Activated CD4-positive, alpha-beta T cell treated with anti-CD3 and anti-CD28 coated beads for 36 hours (primary cell): ENCODE measurements at regions not wholly inside any gene's neighbourhood (a gene's known extent, or its start where the extent isn't known, plus 50 kb on each side); places are given as distances from the start of the nearest gene placed in this dataset.
"Not testable (repeated sequence)": the region's sequence is repeated elsewhere in the genome, so short reads cannot be mapped to it uniquely, and the experiment has no call there.

ENCODE experiments used
- ATAC-seq: fragments of 200-7000 bp; cut with Tn5 transposase; one replicate; pipeline ENCODE4 v1.10.0; 2021; ENCODE audit warnings: mild to moderate bottlenecking, moderate library complexity
- CTCF ChIA-PET: fragments of 350-600 bp; sonication (Branson Sonifier 250); formaldehyde crosslinking; loops from one replicate; lab custom pipeline; 2021; ENCODE audit warnings: antibody characterized with exemption; lab: Charles Lee
- POLR2A ChIA-PET: fragments of 350-600 bp; sonication (Branson Sonifier 250); formaldehyde crosslinking; loops from one replicate; lab custom pipeline; 2021; ENCODE audit warnings: antibody characterized with exemption, inconsistent platforms; lab: Charles Lee
- DNase-seq: peaks from one replicate; pipeline ENCODE4 v3.0.0-alpha.2; 2020
- H3K27ac Mint-ChIP-seq: one replicate; pipeline ENCODE4 v1.8.0; 2021; ENCODE audit warnings: mixed read lengths
- H3K27me3 Mint-ChIP-seq: one replicate; pipeline ENCODE4 v1.8.0; 2021; ENCODE audit warnings: mixed read lengths
- H3K36me3 Mint-ChIP-seq: one replicate; pipeline ENCODE4 v1.8.0; 2021; ENCODE audit warnings: low read depth, mixed read lengths
- H3K4me1 Mint-ChIP-seq: one replicate; pipeline ENCODE4 v1.8.0; 2021; ENCODE audit warnings: mixed read lengths
- H3K4me3 Mint-ChIP-seq: one replicate; pipeline ENCODE4 v1.8.0; 2021; ENCODE audit warnings: mild to moderate bottlenecking, moderate library complexity, mixed read lengths
- H3K9me3 Mint-ChIP-seq: one replicate; pipeline ENCODE4 v1.8.0; 2021; ENCODE audit warnings: low read depth, mixed read lengths
- intact Hi-C, 2 experiments: fragments of 100-400 bp; cut with DNase I in 1 of 2; cut with micrococcal nuclease in 1 of 2; formaldehyde crosslinking; loops; one replicate each; pipeline versions ENCODE4 v1.14.2 to v1.15.1; 2022 to 2024; cut with DNase I, micrococcal nuclease

GRCh38 chr18:1083675-1084074 lies 179.0 kb downstream of the ADCYAP1 start:
- POLR2A ChIA-PET = not testable (repeated sequence)

DNA sequence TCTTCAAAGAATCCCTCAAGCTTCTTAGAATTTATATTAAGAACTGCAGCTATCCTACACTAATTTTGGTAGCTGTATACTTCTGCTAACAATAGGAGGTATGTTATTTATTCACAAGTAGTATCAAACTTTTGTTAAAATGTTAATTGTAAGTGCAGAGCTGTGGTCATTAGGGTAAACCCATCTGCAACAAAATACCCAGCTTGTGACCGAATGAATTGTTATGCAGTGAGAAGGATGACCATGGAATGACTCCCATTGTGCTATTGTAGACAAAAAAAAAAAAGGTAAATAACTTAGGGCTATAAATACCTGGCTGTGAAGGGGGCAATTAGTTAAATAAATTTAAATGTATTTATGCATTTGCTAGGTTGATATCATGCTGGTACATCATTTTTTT lies 186.1 kb downstream of the ADCYAP1 start:
- intact Hi-C loops = no loop called here
- CTCF ChIA-PET = no interaction called here
- ATAC-seq = no peak

More at GRCh38 chr18:1083675-1084074, 179.0 kb downstream of the ADCYAP1 start:
- H3K4me3 Mint-ChIP-seq, H3K27me3 Mint-ChIP-seq, ATAC-seq, H3K36me3 Mint-ChIP-seq, intact Hi-C loops, H3K27ac Mint-ChIP-seq, DNase-seq, CTCF ChIA-PET, H3K4me1 Mint-ChIP-seq: not testable (repeated sequence)
- peaks cover 12% of the 10 kb centered on the region for H3K9me3 Mint-ChIP-seq

GRCh38 chr18:1092228-1092627 lies 187.6 kb downstream of the ADCYAP1 start:
- Mint-ChIP-seq H3K27me3 (no peaks in the 10 kb centered on the region), H3K36me3 (no peaks in the 10 kb centered on the region), H3K4me1 (no peaks in the 10 kb centered on the region), H3K4me3 (no peak overlapping the region), H3K9me3 (peaks cover 9% of the 10 kb centered on the region), H3K27ac (no peak overlapping the region)
- DNase-seq (no peak), ATAC-seq (no peak)
- intact Hi-C loops = no loop called here
- CTCF ChIA-PET = interaction anchor here (0.6 kb wide), 1 partner anchor 103 kb away, joined by 3 read pairs; no protein-coding TSS in a partner anchor
- POLR2A ChIA-PET = no interaction called here

More for the DNA sequence above, 186.1 kb downstream of the ADCYAP1 start:
- H3K9me3 Mint-ChIP-seq = peaks cover 14% of the 10 kb centered on the region
- H3K27me3 Mint-ChIP-seq = no peaks in the 10 kb centered on the region
- H3K4me3 Mint-ChIP-seq = no peak overlapping the region
- DNase-seq = no peak
- H3K4me1 Mint-ChIP-seq = no peaks in the 10 kb centered on the region
- POLR2A ChIA-PET = no interaction called here
- no peaks in the 10 kb centered on the region for H3K36me3 Mint-ChIP-seq
- H3K27ac Mint-ChIP-seq = no peak overlapping the region

DNA sequence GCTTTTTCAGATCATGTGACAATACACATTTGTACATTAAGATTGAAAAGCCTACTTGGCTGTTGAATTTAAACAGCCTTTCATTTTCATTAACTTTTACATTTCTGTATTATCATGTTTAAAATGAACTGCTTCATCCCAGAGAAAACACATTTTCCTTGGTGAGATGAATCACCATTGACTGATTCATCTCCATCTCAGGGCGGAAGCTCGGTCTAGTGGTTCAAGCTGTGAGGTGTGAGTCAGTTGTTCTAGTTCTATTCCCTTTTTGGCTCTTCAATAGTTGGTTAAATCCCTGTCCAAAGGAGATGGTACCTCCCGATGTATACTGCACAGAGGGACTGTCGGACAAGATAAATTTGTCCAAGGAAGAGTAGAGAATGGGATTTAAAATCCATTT lies 189.7 kb downstream of the ADCYAP1 start:
- Mint-ChIP-seq H3K36me3 (no peaks in the 10 kb centered on the region), H3K9me3 (peaks cover 12% of the 10 kb centered on the region), H3K27ac (no peak overlapping the region), H3K4me1 (no peaks in the 10 kb centered on the region), H3K27me3 (no peaks in the 10 kb centered on the region), H3K4me3 (no peak overlapping the region)
- DNase-seq = no peak
- ChIA-PET POLR2A (no interaction called here), CTCF (no interaction called here)
- intact Hi-C loops = no loop called here
- ATAC-seq = no peak

DNA sequence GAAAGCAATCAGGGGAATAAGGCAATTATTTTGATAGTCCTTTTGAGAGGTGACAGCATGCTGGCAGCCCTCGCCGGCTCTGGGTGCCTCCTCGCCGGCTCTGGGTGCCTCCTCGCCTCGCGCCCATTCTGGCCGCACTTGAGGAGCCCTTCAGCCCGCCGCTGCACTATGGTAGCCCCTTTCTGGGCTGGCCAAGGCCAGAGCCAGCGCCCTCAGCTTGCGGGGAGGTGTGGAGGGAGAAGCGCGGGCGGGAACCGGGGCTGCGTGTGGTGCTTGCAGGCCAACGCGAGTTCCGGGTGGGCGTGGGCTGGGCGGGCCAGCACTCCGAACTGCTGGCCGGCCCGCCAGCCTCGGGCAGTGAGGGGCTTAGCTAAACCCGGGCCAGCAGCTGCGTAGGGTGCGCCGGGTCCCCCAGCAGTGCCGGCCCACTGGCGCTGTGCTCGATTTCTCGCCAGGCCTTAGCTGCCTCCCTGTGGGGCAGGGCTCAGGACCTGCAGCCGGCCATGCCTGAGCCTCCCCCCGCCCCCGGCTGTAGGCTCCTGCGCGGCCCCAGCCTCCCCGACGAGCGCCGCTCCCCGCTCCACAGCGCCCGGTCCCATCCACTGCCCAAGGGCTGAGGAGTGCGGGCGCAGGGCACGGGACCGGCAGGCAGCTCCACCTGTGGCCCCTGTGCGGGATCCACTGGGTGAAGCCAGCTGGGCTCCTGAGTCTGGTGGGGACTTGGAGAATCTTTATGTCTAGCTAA lies 193.5 kb downstream of the ADCYAP1 start:
- intact Hi-C loops = not testable (repeated sequence)

DNA sequence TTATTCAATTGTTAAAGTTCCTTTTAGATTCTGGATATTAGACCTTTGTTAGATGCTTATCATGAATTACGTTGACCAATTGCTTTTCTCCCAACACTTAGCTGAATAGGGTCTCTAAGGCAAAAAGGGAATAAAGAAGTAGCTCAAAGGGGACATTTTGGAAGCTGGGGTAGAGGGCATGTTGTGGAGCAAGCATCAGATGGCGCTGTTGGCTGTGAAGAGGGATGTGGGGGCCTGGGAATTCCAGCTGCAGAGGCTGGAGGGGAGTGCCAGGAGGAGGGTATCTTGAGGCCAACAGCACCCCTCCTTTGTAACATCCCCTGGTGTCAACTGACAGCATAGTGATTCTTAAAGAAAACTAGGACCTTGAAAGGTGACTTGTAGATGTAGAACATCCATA lies 198.2 kb downstream of the ADCYAP1 start:
- no peak overlapping the region for H3K4me3 Mint-ChIP-seq
- POLR2A ChIA-PET = no interaction called here
- H3K27ac Mint-ChIP-seq = no peak overlapping the region
- no peaks in the 10 kb centered on the region for H3K4me1 Mint-ChIP-seq
- no peaks in the 10 kb centered on the region for H3K27me3 Mint-ChIP-seq
- DNase-seq (no peak), ATAC-seq (no peak)
- H3K36me3 Mint-ChIP-seq = no peaks in the 10 kb centered on the region
- peaks cover 2% of the 10 kb centered on the region for H3K9me3 Mint-ChIP-seq
- intact Hi-C loops = no loop called here
- CTCF ChIA-PET = no interaction called here

More for the DNA sequence above, 193.5 kb downstream of the ADCYAP1 start:
- POLR2A ChIA-PET, H3K4me1 Mint-ChIP-seq, H3K27me3 Mint-ChIP-seq, H3K36me3 Mint-ChIP-seq, ATAC-seq, H3K4me3 Mint-ChIP-seq, H3K9me3 Mint-ChIP-seq, CTCF ChIA-PET, H3K27ac Mint-ChIP-seq, DNase-seq: not testable (repeated sequence)

GRCh38 chr18:1103537-1103936 lies 198.9 kb downstream of the ADCYAP1 start:
- H3K27me3 Mint-ChIP-seq = no peaks in the 10 kb centered on the region
- no peak overlapping the region for H3K4me3 Mint-ChIP-seq
- POLR2A ChIA-PET = no interaction called here
- intact Hi-C loops = no loop called here
- peaks cover 2% of the 10 kb centered on the region for H3K9me3 Mint-ChIP-seq
- no peaks in the 10 kb centered on the region for H3K36me3 Mint-ChIP-seq
- ATAC-seq (no peak), DNase-seq (no peak)
- no peaks in the 10 kb centered on the region for H3K4me1 Mint-ChIP-seq
- CTCF ChIA-PET = no interaction called here
- H3K27ac Mint-ChIP-seq = no peak overlapping the region

- DNase-seq (no peak), ATAC-seq (no peak)
- intact Hi-C loops = no loop called here
- Mint-ChIP-seq H3K27ac (no peak overlapping the region), H3K36me3 (no peaks in the 10 kb centered on the region), H3K4me1 (no peaks in the 10 kb centered on the region), H3K27me3 (no peaks in the 10 kb centered on the region), H3K9me3 (peaks cover 2% of the 10 kb centered on the region), H3K4me3 (no peak overlapping the region)
- POLR2A ChIA-PET = no interaction called here
- CTCF ChIA-PET = no interaction called here
Measured at GRCh38 chr18:1104181-1104881, 199.7 kb downstream of the ADCYAP1 start.

DNA sequence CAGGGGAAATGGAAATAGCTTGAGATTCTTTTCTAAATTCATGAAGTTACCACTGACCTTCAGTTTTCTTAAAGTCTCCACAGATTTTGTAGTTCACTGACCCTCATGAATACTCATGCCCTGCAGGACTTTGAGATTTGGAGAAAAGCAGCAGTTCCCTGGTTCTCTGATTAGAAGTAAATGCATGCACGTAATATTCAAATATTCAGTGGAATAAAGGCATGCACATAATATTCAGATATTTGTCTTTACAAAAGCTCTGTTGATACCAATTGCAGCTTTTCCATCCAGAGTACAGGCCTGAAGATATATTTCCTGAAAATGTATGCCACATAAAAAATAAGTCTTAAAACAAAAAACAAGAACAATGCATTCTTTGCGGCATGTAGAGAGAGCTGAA lies 219.8 kb downstream of the ADCYAP1 start:
- Mint-ChIP-seq H3K4me1 (no peaks in the 10 kb centered on the region), H3K27me3 (no peaks in the 10 kb centered on the region), H3K36me3 (no peaks in the 10 kb centered on the region), H3K4me3 (no peak overlapping the region), H3K27ac (no peak overlapping the region), H3K9me3 (peaks cover 7% of the 10 kb centered on the region)
- intact Hi-C loops = no loop called here
- DNase-seq (no peak), ATAC-seq (no peak)
- POLR2A ChIA-PET = no interaction called here
- CTCF ChIA-PET = interaction anchor here (0.7 to 1.0 kb wide), 3 partner anchors 10 to 657 kb away, joined by 3 read pairs; no protein-coding TSS in a partner anchor

DNA sequence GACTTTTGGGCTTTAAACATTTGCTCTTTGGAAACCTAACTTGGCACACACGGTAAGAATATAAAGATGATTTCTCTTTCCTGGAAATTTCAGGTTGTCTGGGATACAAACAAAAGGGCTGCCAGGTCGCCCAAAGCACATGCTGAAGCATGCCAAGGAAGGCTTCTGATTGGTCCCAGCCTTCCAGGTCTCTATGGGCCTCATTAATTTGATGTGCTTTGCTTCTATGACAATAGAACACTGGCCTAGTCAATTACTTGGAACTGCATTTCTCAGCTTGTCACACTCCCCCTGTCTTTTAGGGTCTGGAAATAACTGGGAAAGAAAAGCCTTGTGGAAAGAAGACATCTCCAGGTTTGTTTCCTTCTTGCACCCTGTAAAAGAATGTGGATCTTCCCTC lies 228.9 kb downstream of the ADCYAP1 start:
- Mint-ChIP-seq H3K27me3 (no peaks in the 10 kb centered on the region), H3K27ac (no peak overlapping the region), H3K9me3 (peaks cover 4% of the 10 kb centered on the region), H3K36me3 (no peaks in the 10 kb centered on the region), H3K4me1 (no peaks in the 10 kb centered on the region), H3K4me3 (no peak overlapping the region)
- intact Hi-C loops = loop anchor here in 1 of 2 experiments (10.0 kb wide), 2 partner anchors 51 to 261 kb away; no protein-coding TSS in a partner anchor
- no peak for DNase-seq
- ChIA-PET POLR2A (no interaction called here), CTCF (no interaction called here)
- no peak for ATAC-seq

DNA sequence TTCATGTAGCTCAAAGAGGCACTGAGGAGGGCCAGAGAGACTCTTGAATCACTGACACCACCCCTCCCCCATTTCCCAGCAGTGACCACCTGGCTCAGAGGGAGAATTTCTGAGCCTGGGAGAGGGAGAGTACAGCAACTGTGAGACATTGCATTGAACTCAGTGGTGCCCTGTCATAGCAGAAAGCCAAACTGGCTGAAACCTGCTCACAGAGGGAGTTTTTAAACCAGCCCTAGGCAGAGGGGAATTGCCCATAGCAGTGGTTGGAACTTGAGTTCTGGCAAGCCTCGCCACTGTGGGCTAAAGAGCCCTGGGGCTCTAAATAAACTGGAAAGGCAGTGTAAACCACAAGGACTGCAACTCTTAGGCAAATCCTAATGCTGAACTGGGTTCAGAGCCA lies 243.1 kb downstream of the ADCYAP1 start:
- H3K4me1 Mint-ChIP-seq = no peaks in the 10 kb centered on the region
- H3K27me3 Mint-ChIP-seq = no peaks in the 10 kb centered on the region
- ATAC-seq = no peak
- no peak for DNase-seq
- ChIA-PET POLR2A (no interaction called here), CTCF (no interaction called here)
- no peak overlapping the region for H3K4me3 Mint-ChIP-seq
- peaks cover 24% of the 10 kb centered on the region for H3K9me3 Mint-ChIP-seq
- intact Hi-C loops = no loop called here
- H3K36me3 Mint-ChIP-seq = peaks cover 2% of the 10 kb centered on the region
- no peak overlapping the region for H3K27ac Mint-ChIP-seq

GRCh38 chr18:1149709-1150108 lies 245.0 kb downstream of the ADCYAP1 start:
- H3K36me3 Mint-ChIP-seq = peaks cover 2% of the 10 kb centered on the region
- intact Hi-C loops = no loop called here
- ATAC-seq = no peak
- no peak overlapping the region for H3K4me3 Mint-ChIP-seq
- no peak overlapping the region for H3K27ac Mint-ChIP-seq
- ChIA-PET CTCF (no interaction called here), POLR2A (no interaction called here)
- DNase-seq = no peak
- H3K9me3 Mint-ChIP-seq = peaks cover 13% of the 10 kb centered on the region
- H3K4me1 Mint-ChIP-seq = no peaks in the 10 kb centered on the region
- H3K27me3 Mint-ChIP-seq = no peaks in the 10 kb centered on the region
